ENCODE measurements at regions not wholly inside any gene's neighbourhood (a gene's known extent, or its start where the extent isn't known, plus 50 kb on each side); places are given as distances from the start of the nearest gene placed in this dataset.

- intact Hi-C loops (cut with DNase I; ENCODE audit: low total_unique reads) (no loop called here), in situ Hi-C loops (cut with MboI; ENCODE audit: low pct_ligation_motif_present in 1 of 4, low pct_unique_long_range_greater_than_20kb in 1 of 4, low sequenced_read_pairs in 3 of 4) (no loop called here)
- Histone ChIP-seq H3K27ac (no peak overlapping the region), H3K36me3 (no peaks in the 10 kb centered on the region), H3K27me3 (no peaks in the 10 kb centered on the region), H3K4me1 (peaks cover 0 to 31% (median 13%) of the 10 kb centered on the region in 4 donors), H3K4me3 (no peak overlapping the region), H3K9me3 (no peaks in the 10 kb centered on the region)
- no peak for DNase-seq
- no peak for TF ChIP-seq POLR2A (IDR thresholded peaks at IDR 0.05)
- no peak for TF ChIP-seq EP300 (IDR thresholded peaks at IDR 0.05; ENCODE audit: low read depth)
- no peak for TF ChIP-seq CTCF (IDR thresholded peaks at IDR 0.05)
- no peak for TF ChIP-seq POLR2AphosphoS5 (IDR thresholded peaks at IDR 0.05)
- 59 to 81% methylated on average over 3 to 5 of the region's 5 CpGs for WGBS, 2 donors (ENCODE audit: low coverage in 1 of 2)
Measured at GRCh38 chr1:90200646-90201205, 205.8 kb downstream of the ZNF326 start.

GRCh38 chr1:90198616-90199332 lies 203.9 kb downstream of the ZNF326 start:
- Histone ChIP-seq H3K9me3 (no peaks in the 10 kb centered on the region), H3K27me3 (no peaks in the 10 kb centered on the region), H3K4me3 (no peak overlapping the region), H3K36me3 (no peaks in the 10 kb centered on the region), H3K27ac (no peak overlapping the region), H3K4me1 (peaks cover 0 to 24% (median 13%) of the 10 kb centered on the region in 4 donors)
- intact Hi-C loops (cut with DNase I; ENCODE audit: low total_unique reads): no loop called here
- no peak for TF ChIP-seq POLR2AphosphoS5 (IDR thresholded peaks at IDR 0.05)
- no peak for TF ChIP-seq EP300 (IDR thresholded peaks at IDR 0.05; ENCODE audit: low read depth)
- TF ChIP-seq CTCF (IDR thresholded peaks at IDR 0.05): no peak
- no peak for TF ChIP-seq POLR2A (IDR thresholded peaks at IDR 0.05)
- 33 to 38% methylated on average over 4 to 13 of the region's 13 CpGs for WGBS, 2 donors (ENCODE audit: low coverage in 1 of 2)
- in situ Hi-C loops (cut with MboI; ENCODE audit: low pct_ligation_motif_present in 1 of 4, low pct_unique_long_range_greater_than_20kb in 1 of 4, low sequenced_read_pairs in 3 of 4): no loop called here
- DNase-seq: no peak

- 84 to 86% methylated on average over 6 of the region's 6 CpGs for WGBS, 2 donors (ENCODE audit: low coverage in 1 of 2)
- Histone ChIP-seq H3K4me1 (no peaks in the 10 kb centered on the region), H3K36me3 (no peaks in the 10 kb centered on the region), H3K4me3 (no peak overlapping the region), H3K27ac (no peak overlapping the region), H3K27me3 (no peaks in the 10 kb centered on the region), H3K9me3 (no peaks in the 10 kb centered on the region)
- no peak for DNase-seq
- intact Hi-C loops (cut with DNase I; ENCODE audit: low total_unique reads): no loop called here
- no peak for TF ChIP-seq POLR2AphosphoS5 (IDR thresholded peaks at IDR 0.05)
- no peak for TF ChIP-seq CTCF (IDR thresholded peaks at IDR 0.05)
- no peak for TF ChIP-seq POLR2A (IDR thresholded peaks at IDR 0.05)
- no peak for TF ChIP-seq EP300 (IDR thresholded peaks at IDR 0.05; ENCODE audit: low read depth)
- in situ Hi-C loops (cut with MboI; ENCODE audit: low pct_ligation_motif_present in 1 of 4, low pct_unique_long_range_greater_than_20kb in 1 of 4, low sequenced_read_pairs in 3 of 4): no loop called here
Measured at GRCh38 chr1:90193116-90193515, 198.2 kb downstream of the ZNF326 start.

GRCh38 chr1:90192408-90192807 lies 197.5 kb downstream of the ZNF326 start:
- intact Hi-C loops (cut with DNase I; ENCODE audit: low total_unique reads) (no loop called here), in situ Hi-C loops (cut with MboI; ENCODE audit: low pct_ligation_motif_present in 1 of 4, low pct_unique_long_range_greater_than_20kb in 1 of 4, low sequenced_read_pairs in 3 of 4) (no loop called here)
- DNase-seq: no peak
- Histone ChIP-seq H3K27ac (no peak overlapping the region), H3K9me3 (no peaks in the 10 kb centered on the region), H3K36me3 (no peaks in the 10 kb centered on the region), H3K27me3 (no peaks in the 10 kb centered on the region), H3K4me3 (no peak overlapping the region), H3K4me1 (no peaks in the 10 kb centered on the region)
- WGBS, 2 donors (ENCODE audit: low coverage in 1 of 2): 90% methylated on average over 2 of the region's 2 CpGs; no CpG with 5 or more reads in 1 of the 2 donors
- TF ChIP-seq EP300 (IDR thresholded peaks at IDR 0.05; ENCODE audit: low read depth) (no peak), POLR2AphosphoS5 (IDR thresholded peaks at IDR 0.05) (no peak), POLR2A (IDR thresholded peaks at IDR 0.05) (no peak), CTCF (IDR thresholded peaks at IDR 0.05) (no peak)

Measured in transverse colon (tissue), 4 donors.